Activated naive CD8-positive, alpha-beta T cell (primary cell): ENCODE measurements at regions not wholly inside any gene's neighbourhood (a gene's known extent, or its start where the extent isn't known, plus 50 kb on each side); places are given as distances from the start of the nearest gene placed in this dataset.
A peak's percentile ranks its signal among the peaks of the same experiment; 100 is the strongest.

Source experiments
- H3K27ac Mint-ChIP-seq: one replicate; pipeline ENCODE4 v1.8.0; 2021; ENCODE audit warnings: mixed read lengths
- H3K27me3 Mint-ChIP-seq: one replicate; pipeline ENCODE4 v1.8.0; 2021; ENCODE audit warnings: mixed read lengths
- H3K36me3 Mint-ChIP-seq: one replicate; pipeline ENCODE4 v1.8.0; 2021; ENCODE audit warnings: mixed read lengths
- H3K4me1 Mint-ChIP-seq: one replicate; pipeline ENCODE4 v1.8.0; 2021; ENCODE audit warnings: low read depth, mixed read lengths
- H3K4me3 Mint-ChIP-seq: one replicate; pipeline ENCODE4 v1.8.0; 2021; ENCODE audit warnings: mild to moderate bottlenecking, mixed read lengths
- H3K9me3 Mint-ChIP-seq: one replicate; pipeline ENCODE4 v1.8.0; 2021; ENCODE audit warnings: low read depth, mixed read lengths

DNA sequence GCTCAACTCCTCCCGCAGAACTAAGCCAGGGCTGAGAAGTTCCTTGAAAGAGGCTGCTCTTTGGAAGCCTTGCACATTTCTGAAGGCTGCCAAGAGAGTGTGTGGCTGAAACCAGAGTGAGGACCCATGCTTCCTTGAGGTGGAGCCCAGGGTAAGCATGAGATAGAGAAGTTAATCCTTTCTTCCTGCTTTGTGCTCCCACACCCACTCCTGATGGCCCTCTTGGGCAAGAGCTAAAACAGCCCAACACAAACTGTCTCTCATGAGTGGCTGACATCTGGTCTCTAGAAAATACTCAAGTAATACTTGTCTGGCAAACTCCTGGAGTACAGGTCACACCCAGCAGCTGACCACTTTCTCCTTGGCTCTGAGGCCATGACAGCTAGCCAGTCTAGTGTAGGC, 523.7 kb downstream of the INSC start:
- Mint-ChIP-seq H3K27ac (no peak overlapping the region), H3K9me3 (peaks cover 7% of the 10 kb centered on the region), H3K27me3 (peaks cover 7% of the 10 kb centered on the region), H3K4me3 (no peak overlapping the region), H3K36me3 (no peaks in the 10 kb centered on the region), H3K4me1 (no peaks in the 10 kb centered on the region)

DNA sequence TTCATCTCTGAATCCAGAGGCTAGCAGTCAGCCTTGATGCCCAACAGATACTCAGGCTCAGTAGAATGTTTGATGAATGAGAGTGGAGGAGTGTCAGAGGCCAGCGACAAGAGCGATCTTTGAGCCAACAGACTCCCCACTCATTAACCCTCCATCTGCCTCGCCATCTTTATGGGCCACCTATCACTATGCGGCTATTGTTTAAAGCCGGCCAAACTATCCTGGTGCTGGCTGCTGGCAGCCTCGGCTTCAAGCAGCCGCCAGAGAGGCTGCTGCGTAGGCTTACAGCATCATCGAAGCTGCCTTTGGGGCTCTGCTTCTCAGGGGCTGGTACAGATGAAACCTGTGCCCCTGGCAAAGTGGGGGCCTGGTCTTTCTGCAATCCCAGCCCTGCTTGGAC, 525.6 kb downstream of the INSC start:
- Mint-ChIP-seq H3K27me3 (peaks cover 6% of the 10 kb centered on the region), H3K9me3 (peaks cover 6% of the 10 kb centered on the region), H3K27ac (no peak overlapping the region), H3K36me3 (no peaks in the 10 kb centered on the region), H3K4me1 (no peaks in the 10 kb centered on the region), H3K4me3 (no peak overlapping the region)

DNA sequence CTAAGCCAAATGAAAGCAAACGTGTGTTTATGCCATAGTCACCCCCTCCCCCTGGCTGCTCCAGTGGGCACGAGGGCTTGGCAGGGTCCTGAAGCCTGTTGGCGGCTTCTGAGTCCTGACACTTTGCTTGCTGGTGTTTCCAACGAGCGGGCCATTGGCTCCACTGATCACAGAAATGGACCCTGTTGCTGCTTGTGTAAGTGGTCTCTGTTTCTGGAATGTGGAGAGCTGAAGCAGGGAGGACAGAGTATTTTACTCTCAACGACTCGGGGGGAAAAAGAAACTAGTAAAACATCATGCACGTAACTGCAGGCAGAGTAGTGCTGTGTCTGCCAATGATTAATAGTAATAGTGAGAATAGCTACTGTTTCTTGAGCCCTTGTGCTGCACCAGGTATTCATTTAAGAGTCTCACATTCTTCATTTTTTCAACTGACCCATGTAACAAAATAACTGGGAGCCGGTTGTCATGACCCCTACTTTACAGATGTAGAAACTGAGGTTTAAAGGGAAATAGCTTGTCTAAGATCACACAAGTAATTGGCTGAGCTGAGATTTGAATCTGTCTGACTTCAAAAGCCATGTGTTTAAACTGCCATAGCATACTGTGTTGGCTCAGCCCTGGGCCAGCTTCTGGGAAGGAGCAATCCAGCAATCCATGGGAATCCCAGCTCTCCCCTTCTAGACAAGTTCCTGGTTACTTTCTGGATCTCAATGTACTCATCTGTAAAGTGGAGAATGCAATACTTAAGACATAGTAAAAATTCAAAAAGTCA, 526.7 kb downstream of the INSC start:
- H3K4me1 Mint-ChIP-seq: no peaks in the 10 kb centered on the region
- peaks cover 3% of the 10 kb centered on the region for H3K27me3 Mint-ChIP-seq
- H3K9me3 Mint-ChIP-seq: no peaks in the 10 kb centered on the region
- H3K27ac Mint-ChIP-seq: no peak overlapping the region
- H3K4me3 Mint-ChIP-seq: no peak overlapping the region
- no peaks in the 10 kb centered on the region for H3K36me3 Mint-ChIP-seq

DNA sequence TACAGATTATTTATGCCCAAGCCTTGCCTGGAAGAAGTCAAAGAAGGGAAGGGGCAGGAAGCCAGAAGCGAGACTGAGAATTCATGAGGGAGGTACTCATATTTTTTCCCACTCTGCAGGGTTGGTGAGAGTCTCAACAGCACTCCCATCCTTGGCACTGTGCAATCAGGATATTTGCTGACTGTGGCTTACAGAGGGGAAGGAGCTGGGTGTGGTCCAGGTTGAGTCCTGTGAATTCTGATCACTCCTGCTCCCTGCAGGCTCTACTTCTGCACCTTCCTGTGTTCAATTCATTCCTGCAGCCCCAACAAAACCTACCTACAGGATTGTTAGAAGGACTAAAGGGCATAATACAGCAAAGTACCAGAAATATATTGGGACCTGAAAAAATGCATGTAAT, 530.5 kb downstream of the INSC start:
- Mint-ChIP-seq H3K27me3 (peaks cover 3% of the 10 kb centered on the region), H3K36me3 (no peaks in the 10 kb centered on the region), H3K9me3 (no peaks in the 10 kb centered on the region), H3K4me1 (no peaks in the 10 kb centered on the region), H3K27ac (no peak overlapping the region), H3K4me3 (no peak overlapping the region)

DNA sequence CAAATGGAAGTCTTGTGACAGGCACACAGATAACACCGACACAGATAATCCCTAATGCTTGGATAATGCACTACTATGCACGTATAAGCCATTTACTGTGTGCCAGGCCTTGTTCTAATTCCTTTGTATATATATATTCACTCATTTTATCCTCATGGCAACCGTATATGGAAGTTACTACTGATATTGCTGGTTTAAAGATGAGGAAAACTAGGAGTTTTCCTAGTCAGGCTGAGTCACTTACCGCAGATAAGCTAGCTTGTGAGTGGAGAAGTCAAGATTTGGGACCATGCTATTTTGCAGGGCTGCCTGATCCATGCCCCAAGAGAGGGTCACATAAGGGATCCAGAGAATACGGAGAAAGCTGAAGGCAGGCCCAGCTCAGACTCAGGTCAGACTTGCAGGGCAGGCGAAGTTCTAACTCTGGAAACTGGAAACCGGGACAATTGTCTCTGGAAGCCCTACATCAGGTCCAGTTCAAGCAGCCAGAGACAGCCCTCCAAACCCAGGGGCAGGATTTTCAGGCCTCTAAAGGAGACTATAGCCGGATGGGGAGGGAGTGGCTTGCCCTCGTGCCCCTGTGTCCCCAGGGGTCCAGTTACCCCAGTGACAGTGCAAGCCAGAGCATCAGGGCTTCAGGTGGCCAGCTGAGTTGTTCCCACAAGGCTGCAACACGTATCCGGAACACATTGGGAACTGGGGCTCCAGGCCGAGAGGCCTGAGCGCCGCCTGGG, 534.8 kb downstream of the INSC start:
- no peak overlapping the region for H3K4me3 Mint-ChIP-seq
- H3K4me1 Mint-ChIP-seq: peaks cover 5% of the 10 kb centered on the region
- no peaks in the 10 kb centered on the region for H3K9me3 Mint-ChIP-seq
- no peak overlapping the region for H3K27ac Mint-ChIP-seq
- H3K36me3 Mint-ChIP-seq: no peaks in the 10 kb centered on the region
- H3K27me3 Mint-ChIP-seq: peaks cover 21% of the 10 kb centered on the region

DNA sequence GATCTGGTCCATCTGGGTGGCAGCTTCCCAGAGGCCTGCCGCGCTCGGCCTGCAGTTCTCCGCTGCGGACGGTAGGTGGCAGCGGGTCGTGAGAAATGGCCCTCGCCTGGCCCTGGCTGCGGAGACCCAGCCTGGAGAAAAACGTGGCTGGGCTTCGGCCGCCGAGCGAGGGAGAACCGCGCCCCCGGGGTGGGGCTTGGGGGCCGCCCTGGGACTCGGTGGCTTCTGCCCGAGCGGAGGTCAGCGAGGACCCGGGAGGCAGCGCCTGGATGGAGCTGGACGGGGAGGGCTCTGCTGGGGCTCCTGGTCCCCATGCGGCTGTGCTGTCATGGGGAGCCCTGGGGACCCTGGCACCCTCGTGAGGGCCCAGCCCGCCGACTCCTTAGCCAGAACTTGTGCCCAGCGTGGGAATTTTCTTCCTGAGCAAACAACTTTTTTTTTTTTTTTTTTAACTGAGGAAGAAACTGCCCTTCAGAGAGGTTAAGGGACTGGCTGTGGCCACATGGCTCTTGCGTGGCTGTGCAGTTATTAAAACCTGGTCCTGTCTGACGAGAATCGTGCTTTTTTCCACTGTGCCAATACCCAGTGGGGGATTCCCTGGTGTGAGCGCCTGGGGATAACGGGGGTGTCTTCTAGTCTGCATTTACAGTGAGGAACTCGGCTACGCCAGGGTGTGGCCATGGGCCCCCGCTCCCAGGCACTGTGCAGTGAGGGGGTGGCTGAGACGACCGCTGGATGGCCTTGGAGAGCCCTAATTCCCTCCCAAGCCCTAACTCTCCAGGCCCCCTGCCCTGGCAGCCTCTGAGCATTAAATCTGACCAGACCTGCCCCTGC, 535.6 kb downstream of the INSC start:
- H3K4me3 Mint-ChIP-seq: peak overlapping the region; percentile 54
- no peak overlapping the region for H3K27ac Mint-ChIP-seq
- peaks cover 5% of the 10 kb centered on the region for H3K4me1 Mint-ChIP-seq
- H3K9me3 Mint-ChIP-seq: no peaks in the 10 kb centered on the region
- H3K27me3 Mint-ChIP-seq: peaks cover 18% of the 10 kb centered on the region
- no peaks in the 10 kb centered on the region for H3K36me3 Mint-ChIP-seq

DNA sequence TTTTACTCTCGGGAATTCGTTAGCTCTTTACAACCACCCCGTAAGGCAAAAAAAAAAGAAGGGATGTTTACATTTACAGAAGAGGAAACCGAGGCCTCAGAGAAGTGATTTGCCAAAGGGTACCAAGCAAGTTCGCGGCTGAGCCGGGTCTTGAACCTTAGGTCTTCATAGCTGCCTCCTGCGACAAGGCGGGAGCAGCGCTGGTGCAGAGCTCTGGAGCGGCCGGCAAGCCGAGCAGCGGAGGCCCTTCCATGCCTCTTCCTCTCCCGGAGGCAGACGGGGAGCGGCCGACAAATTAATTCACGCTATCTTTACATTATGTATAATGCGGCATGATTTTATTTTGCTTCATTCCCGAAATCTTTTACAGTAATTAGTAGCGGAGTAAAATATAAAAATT, 536.3 kb downstream of the INSC start:
- Mint-ChIP-seq H3K27me3 (peaks cover 18% of the 10 kb centered on the region), H3K27ac (no peak overlapping the region), H3K4me1 (peaks cover 5% of the 10 kb centered on the region)

DNA sequence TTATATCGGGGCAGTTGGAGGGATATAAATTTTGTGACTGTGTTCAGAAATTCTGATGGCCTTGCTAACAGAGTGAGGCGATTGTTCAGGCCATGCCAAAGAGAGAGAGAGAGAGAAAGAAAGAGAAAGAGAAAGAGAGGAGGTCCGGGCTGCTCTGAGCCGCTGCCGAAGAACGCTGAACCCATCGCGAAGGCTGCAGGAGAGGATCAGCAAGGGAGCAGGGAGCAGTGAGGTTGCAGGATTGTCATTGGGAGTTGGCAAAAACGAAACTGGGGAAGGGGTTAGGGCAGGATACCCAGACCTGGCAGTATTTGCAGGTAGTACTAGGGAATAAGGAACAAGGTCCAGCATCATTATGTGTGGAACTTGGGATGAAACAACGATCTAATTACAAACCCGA, 537.1 kb downstream of the INSC start:
- H3K36me3 Mint-ChIP-seq: no peaks in the 10 kb centered on the region
- peaks cover 18% of the 10 kb centered on the region for H3K27me3 Mint-ChIP-seq
- no peak overlapping the region for H3K27ac Mint-ChIP-seq
- no peaks in the 10 kb centered on the region for H3K9me3 Mint-ChIP-seq
- no peak overlapping the region for H3K4me3 Mint-ChIP-seq
- H3K4me1 Mint-ChIP-seq: peaks cover 5% of the 10 kb centered on the region

More for the DNA sequence above, 536.3 kb downstream of the INSC start:
- H3K9me3 Mint-ChIP-seq: no peaks in the 10 kb centered on the region
- peak overlapping the region; percentile 54 for H3K4me3 Mint-ChIP-seq
- H3K36me3 Mint-ChIP-seq: no peaks in the 10 kb centered on the region

DNA sequence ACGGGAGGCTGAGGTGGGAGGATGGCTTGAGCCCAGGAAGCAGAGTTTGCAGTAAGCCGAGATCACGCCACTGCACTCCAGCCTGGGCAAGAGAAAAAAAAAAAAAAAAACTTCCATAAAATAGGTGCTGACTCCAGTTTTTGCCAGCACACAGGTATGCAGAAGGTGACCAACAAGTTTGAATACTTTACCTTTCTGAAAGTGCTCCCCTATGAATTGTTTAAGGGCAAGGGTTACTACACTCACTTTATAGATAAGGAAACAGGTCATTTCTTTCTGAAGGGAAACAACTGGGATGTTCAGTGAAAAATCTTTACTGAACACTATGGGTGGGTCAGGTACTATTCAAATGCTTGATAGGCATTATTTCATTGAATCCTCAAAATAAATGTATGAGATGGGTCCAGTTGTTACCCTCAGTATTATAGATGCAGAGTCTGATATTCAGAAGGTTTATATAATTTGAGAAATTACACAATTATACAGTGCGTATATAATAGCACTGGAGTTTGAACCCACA, 538.5 kb downstream of the INSC start:
- H3K4me1 Mint-ChIP-seq: peaks cover 5% of the 10 kb centered on the region
- H3K27me3 Mint-ChIP-seq: peaks cover 18% of the 10 kb centered on the region
- H3K4me3 Mint-ChIP-seq: no peak overlapping the region
- no peaks in the 10 kb centered on the region for H3K9me3 Mint-ChIP-seq
- no peak overlapping the region for H3K27ac Mint-ChIP-seq
- no peaks in the 10 kb centered on the region for H3K36me3 Mint-ChIP-seq

DNA sequence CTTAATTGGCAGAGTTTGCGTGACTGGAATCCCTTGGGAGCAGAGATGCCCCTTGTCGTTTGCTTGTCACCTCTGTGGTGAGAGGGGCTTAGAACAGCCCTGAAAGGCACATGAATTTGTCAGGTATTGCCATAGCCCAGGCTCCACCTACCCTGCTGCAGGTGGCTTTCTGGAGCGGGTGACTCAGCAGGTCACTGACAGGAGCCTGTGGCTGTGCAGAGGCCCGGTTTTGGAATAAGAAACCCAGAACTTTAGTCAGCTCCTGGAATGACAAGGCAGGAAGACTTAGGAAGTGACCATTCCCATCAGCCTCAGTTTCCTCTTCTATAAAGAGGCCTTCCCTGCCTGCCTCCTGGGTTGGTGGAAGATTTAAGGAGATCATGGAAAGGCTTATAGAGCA, 539.7 kb downstream of the INSC start:
- Mint-ChIP-seq H3K36me3 (no peaks in the 10 kb centered on the region), H3K27ac (no peak overlapping the region), H3K27me3 (peaks cover 18% of the 10 kb centered on the region), H3K4me1 (peaks cover 5% of the 10 kb centered on the region), H3K9me3 (no peaks in the 10 kb centered on the region), H3K4me3 (no peak overlapping the region)

DNA sequence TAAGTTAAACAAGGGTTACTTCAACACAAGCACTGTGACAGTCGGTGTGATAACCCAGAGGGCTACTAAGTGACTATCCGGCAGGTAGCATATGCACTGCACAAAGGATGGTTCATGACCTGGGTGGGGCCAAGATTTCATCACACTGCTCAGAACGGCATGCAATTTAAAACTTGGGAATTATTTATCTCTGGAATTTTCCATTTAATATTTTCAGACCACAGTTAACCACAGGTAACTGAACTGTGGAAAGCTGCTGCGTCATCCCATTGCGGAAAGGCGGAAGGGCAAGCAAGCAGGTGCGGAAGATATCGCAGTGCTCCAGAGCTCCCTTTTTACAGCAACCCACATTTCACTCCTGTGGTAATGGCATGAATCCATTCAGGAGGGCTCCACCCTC, 540.8 kb downstream of the INSC start:
- Mint-ChIP-seq H3K4me1 (peaks cover 3% of the 10 kb centered on the region), H3K27ac (no peak overlapping the region), H3K27me3 (peaks cover 18% of the 10 kb centered on the region), H3K36me3 (no peaks in the 10 kb centered on the region), H3K9me3 (no peaks in the 10 kb centered on the region), H3K4me3 (no peak overlapping the region)

DNA sequence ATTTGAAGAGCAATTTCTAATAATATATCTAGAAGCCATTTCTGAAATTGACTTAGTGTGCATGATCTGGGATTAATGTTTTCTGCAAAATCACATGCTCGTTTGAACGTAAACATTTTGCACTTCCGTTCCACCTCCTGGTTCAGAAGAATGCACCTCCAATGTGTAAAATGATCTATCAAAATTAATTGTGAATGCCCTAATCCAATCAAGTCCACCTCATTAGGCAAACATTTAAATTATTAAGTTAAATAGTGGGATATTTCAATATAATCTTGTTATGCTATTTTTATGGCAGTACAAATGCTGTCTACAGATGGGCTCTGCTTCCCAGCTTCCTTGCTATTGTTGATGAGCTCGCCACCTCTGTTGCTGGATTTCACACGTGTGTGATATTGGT, 542.5 kb downstream of the INSC start:
- Mint-ChIP-seq H3K4me1 (no peaks in the 10 kb centered on the region), H3K4me3 (no peak overlapping the region), H3K36me3 (no peaks in the 10 kb centered on the region), H3K9me3 (no peaks in the 10 kb centered on the region), H3K27ac (no peak overlapping the region), H3K27me3 (peaks cover 5% of the 10 kb centered on the region)

DNA sequence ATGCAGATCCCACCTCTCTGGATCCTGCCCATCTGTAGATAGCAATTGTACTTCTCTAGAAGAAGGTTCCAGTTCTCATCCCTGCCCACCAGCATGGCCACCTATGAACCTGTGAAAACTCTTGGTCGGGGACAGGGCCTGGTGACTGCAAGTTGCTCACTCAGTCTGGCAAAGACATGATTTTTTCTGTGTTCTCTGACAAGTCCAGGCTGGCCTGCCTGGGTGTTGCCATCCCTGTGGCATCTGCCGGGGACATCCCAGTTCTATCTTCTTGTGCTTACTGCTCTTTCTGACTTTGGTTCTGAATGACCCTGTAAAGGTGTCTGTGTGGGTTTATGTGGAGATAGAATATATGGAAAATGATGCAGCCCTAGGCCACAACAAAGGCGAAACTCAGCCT, 545.8 kb downstream of the INSC start:
- Mint-ChIP-seq H3K27me3 (peaks cover 8% of the 10 kb centered on the region), H3K36me3 (no peaks in the 10 kb centered on the region), H3K27ac (no peak overlapping the region), H3K4me1 (no peaks in the 10 kb centered on the region), H3K4me3 (no peak overlapping the region), H3K9me3 (no peaks in the 10 kb centered on the region)

DNA sequence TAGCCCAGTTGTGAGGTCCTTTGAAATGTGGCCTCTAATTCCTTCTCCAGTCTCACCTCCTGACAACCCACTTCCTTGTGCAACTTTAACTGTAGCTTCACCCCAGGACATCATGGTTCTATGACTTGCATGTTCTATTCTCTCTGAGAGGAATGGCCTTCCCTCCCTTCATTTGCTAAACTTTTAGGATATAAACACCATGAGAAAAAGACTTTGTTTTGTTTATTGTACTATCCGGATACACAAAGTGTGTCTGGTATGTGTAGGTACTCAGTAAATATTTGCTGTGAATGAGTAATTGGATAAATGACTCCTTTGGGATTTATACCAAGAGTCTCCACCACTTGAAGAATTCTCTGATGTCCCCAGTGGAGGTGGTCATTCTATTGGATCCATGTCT, 547.6 kb downstream of the INSC start:
- H3K27ac Mint-ChIP-seq: no peak overlapping the region
- no peak overlapping the region for H3K4me3 Mint-ChIP-seq
- no peaks in the 10 kb centered on the region for H3K9me3 Mint-ChIP-seq
- no peaks in the 10 kb centered on the region for H3K36me3 Mint-ChIP-seq
- peaks cover 8% of the 10 kb centered on the region for H3K27me3 Mint-ChIP-seq
- H3K4me1 Mint-ChIP-seq: no peaks in the 10 kb centered on the region

DNA sequence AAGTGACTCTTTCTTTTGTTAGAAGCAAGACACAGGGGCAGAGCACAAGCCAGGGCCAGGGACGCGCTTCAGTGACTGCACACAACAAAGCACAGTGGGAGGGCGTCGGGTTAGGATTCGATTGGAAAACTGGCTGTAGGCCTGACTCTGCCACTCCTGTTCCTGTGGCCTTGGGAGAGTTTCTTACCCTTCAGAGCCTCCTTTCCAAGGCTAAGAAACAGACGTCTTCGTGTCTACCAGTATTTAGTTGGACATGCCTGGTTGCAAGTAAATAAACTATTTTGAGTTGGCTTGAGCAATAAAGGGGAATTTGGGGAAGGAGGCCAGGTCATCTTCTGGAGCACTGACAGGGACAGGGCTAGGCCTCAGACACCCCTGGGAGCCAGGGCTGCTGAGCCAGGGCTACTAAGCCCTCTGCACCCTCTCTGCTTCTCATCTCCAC, 549.1 kb downstream of the INSC start:
- Mint-ChIP-seq H3K4me3 (no peak overlapping the region), H3K36me3 (no peaks in the 10 kb centered on the region), H3K9me3 (no peaks in the 10 kb centered on the region), H3K27ac (no peak overlapping the region), H3K4me1 (no peaks in the 10 kb centered on the region), H3K27me3 (peaks cover 8% of the 10 kb centered on the region)
